Stimulated activated CD4-positive, alpha-beta T cell treated with anti-CD3 and anti-CD28 coated beads, Interleukin-2, amount 100 ng/mL, for 24 hours (primary cell): ENCODE measurements at regions not wholly inside any gene's neighbourhood (a gene's known extent, or its start where the extent isn't known, plus 50 kb on each side); places are given as distances from the start of the nearest gene placed in this dataset.
A peak's percentile ranks its signal among the peaks of the same experiment; 100 is the strongest.

ENCODE experiments used
- DNase-seq, 2 donors: peaks; one replicate each; pipeline ENCODE4 v3.0.0-alpha.2; 2020

GRCh38 chr4:149031399-149031798 lies 589.2 kb upstream of the NR3C2 start:
- no peak for DNase-seq

- DNase-seq: no peak
Observed at GRCh38 chr4:149029056-149029651, 586.9 kb upstream of the NR3C2 start.

- DNase-seq: no peak
Observed at GRCh38 chr4:149026696-149027095, 584.5 kb upstream of the NR3C2 start.

GRCh38 chr4:149017002-149017734 lies 575.0 kb upstream of the NR3C2 start:
- no peak for DNase-seq

GRCh38 chr4:149009223-149009622 lies 567.0 kb upstream of the NR3C2 start:
- DNase-seq: no peak

- no peak for DNase-seq
Observed at GRCh38 chr4:149008415-149009025, 566.3 kb upstream of the NR3C2 start.

GRCh38 chr4:149005191-149005590 lies 563.0 kb upstream of the NR3C2 start:
- no peak for DNase-seq

GRCh38 chr4:148999924-149000323 lies 557.7 kb upstream of the NR3C2 start:
- DNase-seq: no peak

- peak in 1 of 2 donors; percentile 0 for DNase-seq
Observed at GRCh38 chr4:148998719-148999118, 556.5 kb upstream of the NR3C2 start.

- DNase-seq: no peak
Observed at GRCh38 chr4:148986951-148987350, 544.7 kb upstream of the NR3C2 start.

- no peak for DNase-seq
Observed at GRCh38 chr4:148984951-148985350, 542.7 kb upstream of the NR3C2 start.

GRCh38 chr4:148982200-148982599 lies 540.0 kb upstream of the NR3C2 start:
- no peak for DNase-seq

GRCh38 chr4:148980782-148981480 lies 538.7 kb upstream of the NR3C2 start:
- DNase-seq: no peak

- DNase-seq: no peak
Observed at GRCh38 chr4:148978301-148978700, 536.1 kb upstream of the NR3C2 start.

- no peak for DNase-seq
Observed at GRCh38 chr4:148975464-148975863, 533.2 kb upstream of the NR3C2 start.

GRCh38 chr4:148965080-148965479 lies 522.9 kb upstream of the NR3C2 start:
- no peak for DNase-seq

- no peak for DNase-seq
Observed at GRCh38 chr4:148964456-148964855, 522.2 kb upstream of the NR3C2 start.

- DNase-seq: no peak
Observed at GRCh38 chr4:148962539-148963290, 520.5 kb upstream of the NR3C2 start.

- no peak for DNase-seq
Observed at GRCh38 chr4:148961526-148961925, 519.3 kb upstream of the NR3C2 start.

GRCh38 chr4:148958317-148958716 lies 516.1 kb upstream of the NR3C2 start:
- DNase-seq: no peak

- no peak for DNase-seq
Observed at GRCh38 chr4:148955564-148956297, 513.5 kb upstream of the NR3C2 start.
